ENCODE measurements at regions not wholly inside any gene's neighbourhood (a gene's known extent, or its start where the extent isn't known, plus 50 kb on each side); places are given as distances from the start of the nearest gene placed in this dataset.

DNA sequence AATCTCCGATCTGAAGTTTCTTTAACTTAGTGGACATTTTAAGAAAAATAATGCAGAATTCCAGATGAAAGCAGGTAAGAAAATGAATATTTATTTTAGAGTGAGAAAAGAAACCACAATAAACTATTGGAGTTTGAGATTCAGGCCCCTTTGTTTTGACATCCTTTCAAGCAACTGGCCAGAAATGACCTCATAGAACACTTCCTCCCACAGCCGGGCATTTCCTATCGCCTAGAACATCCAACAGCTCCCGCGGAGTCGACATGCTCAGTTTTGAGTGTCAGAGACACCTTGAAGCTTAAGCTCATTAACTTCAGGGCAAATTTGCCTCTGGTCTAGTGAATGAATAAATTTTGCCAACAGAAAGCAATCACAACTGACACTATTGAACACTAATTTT is 369.2 kb downstream of the TLE4 start:
- no peak for FAIRE-seq
- no peak for DNase-seq
- no peak overlapping the region for H3K4me3 ChIP-seq (ENCODE audit: low read depth in 1 of 3, low read length in 3 of 3)
- 73 to 94% (median 80%) methylated on average over 6 of the region's 6 CpGs for WGBS, 3 donors
- no peaks in the 10 kb centered on the region for H3K36me3 ChIP-seq (ENCODE audit: control insufficient read depth in 3 of 3, insufficient read depth in 2 of 3, low read depth in 1 of 3, low read length in 3 of 3)
- no peaks in the 10 kb centered on the region for H3K4me1 ChIP-seq (ENCODE audit: control insufficient read depth in 3 of 3, insufficient read depth in 2 of 3, low read depth in 1 of 3, low read length in 2 of 3)
- peaks cover 0 to 2% (median 0%) of the 10 kb centered on the region in 3 donors for H3K27me3 ChIP-seq (ENCODE audit: control insufficient read depth in 3 of 3, insufficient read depth in 3 of 3, low read length in 3 of 3)
- H3K9me3 ChIP-seq (ENCODE audit: control insufficient read depth in 2 of 2, insufficient read depth in 1 of 2, low read depth in 1 of 2, low read length in 1 of 2) = no peaks in the 10 kb centered on the region
- no peak overlapping the region for H3K27ac ChIP-seq (ENCODE audit: low read depth in 1 of 3, low read length in 2 of 3)

- peaks cover 0 to 2% (median 0%) of the 10 kb centered on the region in 3 donors for H3K27me3 ChIP-seq (ENCODE audit: control insufficient read depth in 3 of 3, insufficient read depth in 3 of 3, low read length in 3 of 3)
- WGBS, 3 donors = 13 to 30% (median 26%) methylated on average over 5 of the region's 5 CpGs
- H3K9me3 ChIP-seq (ENCODE audit: control insufficient read depth in 2 of 2, insufficient read depth in 1 of 2, low read depth in 1 of 2, low read length in 1 of 2) = no peaks in the 10 kb centered on the region
- no peaks in the 10 kb centered on the region for H3K4me1 ChIP-seq (ENCODE audit: control insufficient read depth in 3 of 3, insufficient read depth in 2 of 3, low read depth in 1 of 3, low read length in 2 of 3)
- DNase-seq (no peak), FAIRE-seq (no peak)
- no peak overlapping the region for H3K4me3 ChIP-seq (ENCODE audit: low read depth in 1 of 3, low read length in 3 of 3)
- no peaks in the 10 kb centered on the region for H3K36me3 ChIP-seq (ENCODE audit: control insufficient read depth in 3 of 3, insufficient read depth in 2 of 3, low read depth in 1 of 3, low read length in 3 of 3)
- H3K27ac ChIP-seq (ENCODE audit: low read depth in 1 of 3, low read length in 2 of 3) = no peak overlapping the region
These were observed 368.1 kb downstream of the TLE4 start for GRCh38 chr9:79939819-79940218.

GRCh38 chr9:79936336-79936735 is 364.6 kb downstream of the TLE4 start:
- no peaks in the 10 kb centered on the region for H3K9me3 ChIP-seq (ENCODE audit: control insufficient read depth in 2 of 2, insufficient read depth in 1 of 2, low read depth in 1 of 2, low read length in 1 of 2)
- WGBS, 3 donors = 81 to 91% (median 85%) methylated on average over 4 of the region's 4 CpGs
- no peak for FAIRE-seq
- H3K27ac ChIP-seq (ENCODE audit: low read depth in 1 of 3, low read length in 2 of 3) = no peak overlapping the region
- H3K4me3 ChIP-seq (ENCODE audit: low read depth in 1 of 3, low read length in 3 of 3) = no peak overlapping the region
- H3K36me3 ChIP-seq (ENCODE audit: control insufficient read depth in 3 of 3, insufficient read depth in 2 of 3, low read depth in 1 of 3, low read length in 3 of 3) = no peaks in the 10 kb centered on the region
- no peak for DNase-seq
- no peaks in the 10 kb centered on the region for H3K4me1 ChIP-seq (ENCODE audit: control insufficient read depth in 3 of 3, insufficient read depth in 2 of 3, low read depth in 1 of 3, low read length in 2 of 3)
- no peaks in the 10 kb centered on the region for H3K27me3 ChIP-seq (ENCODE audit: control insufficient read depth in 3 of 3, insufficient read depth in 3 of 3, low read length in 3 of 3)

DNA sequence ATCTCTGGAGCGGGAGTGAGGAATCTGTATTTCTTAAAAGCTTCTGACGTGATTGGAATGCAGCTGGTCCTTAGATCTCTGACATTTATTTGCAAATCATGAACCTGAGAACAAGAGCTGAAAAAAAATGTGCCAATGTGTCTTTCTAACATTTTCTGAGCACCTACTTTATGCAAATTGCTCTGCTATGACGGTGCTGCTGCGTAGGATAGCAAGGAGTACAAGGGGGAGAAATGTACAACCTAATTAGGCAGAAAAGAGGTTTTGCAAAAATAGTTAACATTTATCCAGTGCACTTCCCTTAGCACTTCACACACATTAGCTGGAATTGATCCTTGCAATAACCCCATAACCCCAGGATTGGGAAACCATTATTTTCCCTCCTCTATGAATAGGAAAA is 357.5 kb downstream of the TLE4 start:
- no peak for FAIRE-seq
- Histone ChIP-seq H3K36me3 (ENCODE audit: control insufficient read depth in 3 of 3, insufficient read depth in 2 of 3, low read depth in 1 of 3, low read length in 3 of 3) (no peaks in the 10 kb centered on the region), H3K9me3 (ENCODE audit: control insufficient read depth in 2 of 2, insufficient read depth in 1 of 2, low read depth in 1 of 2, low read length in 1 of 2) (no peaks in the 10 kb centered on the region), H3K27me3 (ENCODE audit: control insufficient read depth in 3 of 3, insufficient read depth in 3 of 3, low read length in 3 of 3) (no peaks in the 10 kb centered on the region), H3K4me1 (ENCODE audit: control insufficient read depth in 3 of 3, insufficient read depth in 2 of 3, low read depth in 1 of 3, low read length in 2 of 3) (no peaks in the 10 kb centered on the region), H3K27ac (ENCODE audit: low read depth in 1 of 3, low read length in 2 of 3) (no peak overlapping the region), H3K4me3 (ENCODE audit: low read depth in 1 of 3, low read length in 3 of 3) (no peak overlapping the region)
- 81 to 95% (median 82%) methylated on average over 4 of the region's 4 CpGs for WGBS, 3 donors
- DNase-seq = no peak

DNA sequence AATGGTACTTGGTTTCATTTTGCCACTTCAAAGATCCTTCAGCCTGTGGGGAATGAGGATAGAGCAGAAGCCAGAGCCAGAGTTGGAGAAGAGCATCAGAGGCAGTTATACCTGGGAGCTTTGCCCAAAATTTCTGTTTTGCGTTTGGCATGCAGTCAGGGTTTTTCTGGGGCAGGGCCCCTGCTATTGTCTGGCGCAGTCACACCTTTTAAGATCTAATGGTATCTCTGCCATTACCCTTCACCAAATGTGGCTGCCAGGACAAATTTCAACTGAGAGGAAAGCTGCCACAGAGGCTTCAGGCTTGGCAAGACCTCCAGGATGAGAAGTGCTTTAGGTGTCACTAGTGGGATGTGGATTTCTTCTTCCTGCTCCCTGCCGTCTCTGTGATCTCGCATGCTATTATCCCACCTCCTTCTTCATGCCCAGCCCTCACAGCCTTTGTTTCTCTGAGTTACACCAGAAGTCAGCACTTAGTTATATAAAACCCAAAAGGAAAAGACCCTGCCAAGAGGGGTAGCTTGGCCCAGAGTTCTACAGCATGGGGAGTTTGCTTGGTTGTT is 357.0 kb downstream of the TLE4 start:
- Histone ChIP-seq H3K27ac (ENCODE audit: low read depth in 1 of 3, low read length in 2 of 3) (no peak overlapping the region), H3K36me3 (ENCODE audit: control insufficient read depth in 3 of 3, insufficient read depth in 2 of 3, low read depth in 1 of 3, low read length in 3 of 3) (no peaks in the 10 kb centered on the region), H3K27me3 (ENCODE audit: control insufficient read depth in 3 of 3, insufficient read depth in 3 of 3, low read length in 3 of 3) (no peaks in the 10 kb centered on the region), H3K4me3 (ENCODE audit: low read depth in 1 of 3, low read length in 3 of 3) (no peak overlapping the region), H3K4me1 (ENCODE audit: control insufficient read depth in 3 of 3, insufficient read depth in 2 of 3, low read depth in 1 of 3, low read length in 2 of 3) (no peaks in the 10 kb centered on the region), H3K9me3 (ENCODE audit: control insufficient read depth in 2 of 2, insufficient read depth in 1 of 2, low read depth in 1 of 2, low read length in 1 of 2) (no peaks in the 10 kb centered on the region)
- no peak for DNase-seq
- FAIRE-seq = no peak
- 91 to 99% (median 93%) methylated on average over 4 of the region's 4 CpGs for WGBS, 3 donors

DNA sequence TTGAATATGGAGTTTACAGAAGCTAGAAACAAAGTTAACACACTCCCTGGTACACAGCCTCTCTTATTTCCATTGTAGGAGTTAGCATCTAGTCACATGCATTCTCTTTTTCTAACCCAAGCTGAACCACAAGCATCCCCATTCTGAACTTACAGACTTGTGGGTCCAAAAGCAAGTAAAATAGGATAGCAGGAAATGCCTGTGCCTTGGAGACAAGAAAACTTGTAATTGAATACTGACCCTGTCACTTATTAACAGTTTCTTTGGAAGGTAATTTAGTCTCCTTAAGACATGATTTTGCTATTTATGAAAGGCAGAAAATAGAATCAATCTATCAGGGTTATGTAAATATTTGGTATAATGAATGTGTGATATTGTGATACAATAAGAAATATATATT is 353.6 kb downstream of the TLE4 start:
- H3K9me3 ChIP-seq (ENCODE audit: control insufficient read depth in 2 of 2, insufficient read depth in 1 of 2, low read depth in 1 of 2, low read length in 1 of 2) = no peaks in the 10 kb centered on the region
- no peak for DNase-seq
- FAIRE-seq = no peak
- no peak overlapping the region for H3K27ac ChIP-seq (ENCODE audit: low read depth in 1 of 3, low read length in 2 of 3)
- H3K4me3 ChIP-seq (ENCODE audit: low read depth in 1 of 3, low read length in 3 of 3) = no peak overlapping the region
- H3K36me3 ChIP-seq (ENCODE audit: control insufficient read depth in 3 of 3, insufficient read depth in 2 of 3, low read depth in 1 of 3, low read length in 3 of 3) = no peaks in the 10 kb centered on the region
- H3K27me3 ChIP-seq (ENCODE audit: control insufficient read depth in 3 of 3, insufficient read depth in 3 of 3, low read length in 3 of 3) = no peaks in the 10 kb centered on the region
- H3K4me1 ChIP-seq (ENCODE audit: control insufficient read depth in 3 of 3, insufficient read depth in 2 of 3, low read depth in 1 of 3, low read length in 2 of 3) = no peaks in the 10 kb centered on the region

DNA sequence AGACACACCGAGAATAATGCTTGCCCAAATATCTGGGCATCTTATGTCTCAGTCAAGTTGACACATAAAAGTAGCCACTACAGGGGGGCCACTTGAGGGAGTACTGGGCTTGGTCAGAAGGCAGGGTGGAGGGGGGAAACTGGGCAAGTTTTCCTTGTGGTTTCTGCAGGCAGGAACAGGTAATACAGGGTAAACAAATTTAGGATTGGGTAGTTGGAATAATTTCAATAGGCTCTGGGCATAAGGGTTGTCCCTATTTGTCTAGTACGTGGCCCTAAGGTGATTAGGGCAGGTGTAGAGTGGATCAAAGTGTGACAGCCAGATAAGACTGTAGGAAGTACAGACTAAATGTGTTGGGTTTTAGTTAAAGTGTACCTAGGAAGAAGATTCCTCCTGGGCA is 353.1 kb downstream of the TLE4 start:
- 14 to 50% (median 36%) methylated on average over 2 of the region's 2 CpGs for WGBS, 3 donors
- Histone ChIP-seq H3K9me3 (ENCODE audit: control insufficient read depth in 2 of 2, insufficient read depth in 1 of 2, low read depth in 1 of 2, low read length in 1 of 2) (no peaks in the 10 kb centered on the region), H3K36me3 (ENCODE audit: control insufficient read depth in 3 of 3, insufficient read depth in 2 of 3, low read depth in 1 of 3, low read length in 3 of 3) (no peaks in the 10 kb centered on the region), H3K27me3 (ENCODE audit: control insufficient read depth in 3 of 3, insufficient read depth in 3 of 3, low read length in 3 of 3) (no peaks in the 10 kb centered on the region), H3K27ac (ENCODE audit: low read depth in 1 of 3, low read length in 2 of 3) (no peak overlapping the region), H3K4me3 (ENCODE audit: low read depth in 1 of 3, low read length in 3 of 3) (no peak overlapping the region), H3K4me1 (ENCODE audit: control insufficient read depth in 3 of 3, insufficient read depth in 2 of 3, low read depth in 1 of 3, low read length in 2 of 3) (no peaks in the 10 kb centered on the region)
- no peak for DNase-seq
- no peak for FAIRE-seq

DNA sequence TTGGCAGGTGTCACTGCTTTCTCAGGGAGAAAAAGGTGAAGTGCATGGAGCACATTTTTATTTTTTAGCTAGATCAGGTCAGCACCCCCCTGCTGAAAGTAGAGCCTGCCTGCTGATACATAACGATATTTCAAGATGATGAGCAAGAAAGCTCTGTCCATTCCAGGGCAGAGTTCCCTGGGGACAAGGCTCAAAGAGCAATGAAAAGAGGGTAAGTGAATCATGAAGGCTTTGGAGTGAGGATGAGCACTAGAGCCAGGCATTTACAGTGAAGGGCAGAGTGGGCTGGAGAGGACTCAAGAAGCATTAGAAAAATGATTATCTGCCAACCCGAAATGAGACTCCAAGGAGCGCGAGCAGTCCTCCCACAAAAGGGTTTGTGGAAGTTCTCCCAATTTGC is 345.7 kb downstream of the TLE4 start:
- H3K36me3 ChIP-seq (ENCODE audit: control insufficient read depth in 3 of 3, insufficient read depth in 2 of 3, low read depth in 1 of 3, low read length in 3 of 3) = no peaks in the 10 kb centered on the region
- no peaks in the 10 kb centered on the region for H3K4me1 ChIP-seq (ENCODE audit: control insufficient read depth in 3 of 3, insufficient read depth in 2 of 3, low read depth in 1 of 3, low read length in 2 of 3)
- WGBS, 3 donors = 80 to 96% (median 80%) methylated on average over 4 of the region's 4 CpGs
- H3K27ac ChIP-seq (ENCODE audit: low read depth in 1 of 3, low read length in 2 of 3) = no peak overlapping the region
- no peaks in the 10 kb centered on the region for H3K9me3 ChIP-seq (ENCODE audit: control insufficient read depth in 2 of 2, insufficient read depth in 1 of 2, low read depth in 1 of 2, low read length in 1 of 2)
- H3K4me3 ChIP-seq (ENCODE audit: low read depth in 1 of 3, low read length in 3 of 3) = no peak overlapping the region
- FAIRE-seq (no peak), DNase-seq (no peak)
- no peaks in the 10 kb centered on the region for H3K27me3 ChIP-seq (ENCODE audit: control insufficient read depth in 3 of 3, insufficient read depth in 3 of 3, low read length in 3 of 3)

DNA sequence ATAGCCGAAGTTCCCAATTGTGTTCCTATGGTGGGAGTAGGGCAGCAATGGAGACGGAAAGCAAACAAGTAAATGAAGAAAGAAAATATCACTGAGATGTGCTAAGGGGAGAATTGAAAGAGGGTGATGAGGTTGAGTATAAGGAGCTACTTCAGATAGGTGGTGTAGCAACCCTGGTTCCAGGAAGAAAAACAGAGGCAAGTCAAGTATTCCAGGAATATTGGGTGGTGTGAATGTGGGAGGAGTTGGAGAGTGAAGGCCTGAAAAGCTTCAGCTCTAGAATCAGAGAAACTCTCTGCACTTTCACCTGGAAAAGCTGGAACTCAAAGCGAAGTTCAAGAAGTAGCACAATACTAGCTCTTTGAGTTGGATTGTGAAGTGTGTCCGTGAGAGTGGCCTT is 342.1 kb downstream of the TLE4 start:
- no peaks in the 10 kb centered on the region for H3K9me3 ChIP-seq (ENCODE audit: control insufficient read depth in 2 of 2, insufficient read depth in 1 of 2, low read depth in 1 of 2, low read length in 1 of 2)
- no peak for DNase-seq
- H3K4me1 ChIP-seq (ENCODE audit: control insufficient read depth in 3 of 3, insufficient read depth in 2 of 3, low read depth in 1 of 3, low read length in 2 of 3) = no peaks in the 10 kb centered on the region
- H3K27ac ChIP-seq (ENCODE audit: low read depth in 1 of 3, low read length in 2 of 3) = no peak overlapping the region
- 88 to 93% (median 90%) methylated on average over 4 of the region's 4 CpGs for WGBS, 3 donors
- no peaks in the 10 kb centered on the region for H3K27me3 ChIP-seq (ENCODE audit: control insufficient read depth in 3 of 3, insufficient read depth in 3 of 3, low read length in 3 of 3)
- no peaks in the 10 kb centered on the region for H3K36me3 ChIP-seq (ENCODE audit: control insufficient read depth in 3 of 3, insufficient read depth in 2 of 3, low read depth in 1 of 3, low read length in 3 of 3)
- no peak for FAIRE-seq
- H3K4me3 ChIP-seq (ENCODE audit: low read depth in 1 of 3, low read length in 3 of 3) = no peak overlapping the region
